ENCODE measurements at regions not wholly inside any gene's neighbourhood (a gene's known extent, or its start where the extent isn't known, plus 50 kb on each side); places are given as distances from the start of the nearest gene placed in this dataset.
"Not testable (repeated sequence)": the region's sequence is repeated elsewhere in the genome, so short reads cannot be mapped to it uniquely, and the experiment has no call there.

GRCh38 chr5:130436430-130436829, 532.2 kb downstream of the CHSY3 start:
- DNase-seq: no peak

DNA sequence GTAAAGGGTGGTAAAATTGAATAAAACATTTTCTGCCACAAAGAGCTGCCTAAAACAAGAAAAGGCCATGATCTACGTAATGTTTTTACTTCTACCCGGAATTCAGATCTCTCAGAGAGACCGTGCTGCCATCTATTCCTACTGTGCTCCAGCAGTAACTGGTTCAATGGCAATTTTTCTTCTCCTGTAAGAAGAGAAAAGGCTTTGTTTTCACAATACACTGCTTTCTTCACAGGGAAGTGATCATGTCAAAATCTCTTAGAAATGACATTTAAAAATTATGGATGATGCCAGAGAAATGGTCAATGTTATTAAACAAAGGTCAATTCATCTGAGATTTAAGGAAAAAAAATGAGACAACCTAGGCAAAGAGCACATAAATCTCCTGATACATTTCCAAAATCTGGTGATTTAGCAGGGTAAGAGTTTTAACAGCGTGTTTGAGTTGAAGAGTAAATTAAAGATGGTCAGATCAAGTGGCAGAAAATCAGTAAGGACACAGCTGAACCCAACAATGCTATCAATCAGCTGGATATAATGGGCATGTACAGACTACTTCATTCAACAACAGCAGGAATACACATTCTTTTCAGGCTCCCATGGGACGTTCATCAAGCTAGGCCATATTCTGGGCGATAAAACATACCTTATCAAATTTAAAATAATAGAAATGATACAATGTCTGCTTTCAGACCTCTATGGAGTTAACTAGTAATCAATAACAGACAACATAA, 523.1 kb downstream of the CHSY3 start:
- DNase-seq: no peak

DNA sequence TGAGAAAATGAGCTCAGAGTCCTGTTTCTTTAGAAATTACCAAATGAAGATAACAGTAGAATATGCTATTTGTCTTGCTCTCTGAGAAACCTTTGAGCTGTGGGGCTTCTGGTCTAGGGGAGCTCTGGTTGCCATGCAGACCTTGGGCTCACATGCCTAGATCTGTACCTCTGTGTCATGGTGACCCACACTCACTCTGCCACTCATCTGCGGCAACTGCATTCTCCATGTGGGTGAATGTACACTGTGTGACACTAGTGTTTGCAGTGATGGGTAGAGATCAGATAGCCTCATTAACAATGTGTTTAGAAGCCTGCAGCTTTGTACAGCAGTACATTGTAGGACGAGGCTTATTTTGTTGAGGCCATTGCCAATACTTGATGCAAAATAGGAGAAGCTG, 521.2 kb downstream of the CHSY3 start:
- no peak for DNase-seq

GRCh38 chr5:130424341-130424740, 520.1 kb downstream of the CHSY3 start:
- no peak for DNase-seq

DNA sequence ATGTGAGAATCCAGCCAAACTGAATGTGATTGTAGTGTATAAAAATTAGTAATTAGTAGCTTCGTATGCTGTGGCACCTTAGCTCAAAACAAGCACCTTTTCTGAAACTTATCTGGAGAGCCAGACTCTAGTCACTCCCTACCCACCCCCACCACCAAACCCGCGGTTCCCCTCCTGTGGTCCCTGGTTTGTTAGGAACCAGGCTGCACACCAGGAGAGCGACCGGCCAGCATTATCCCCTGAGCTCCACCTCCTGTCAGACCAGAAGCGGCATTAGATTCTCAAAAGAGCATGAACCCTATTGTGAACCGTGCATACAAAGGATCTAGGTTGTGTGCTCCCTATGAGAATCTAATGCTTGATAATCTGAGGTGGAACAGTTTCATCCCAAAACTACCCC, 498.6 kb downstream of the CHSY3 start:
- DNase-seq: no peak

GRCh38 chr5:130400091-130400490, 495.8 kb downstream of the CHSY3 start:
- peak; percentile 6 for DNase-seq

- no peak for DNase-seq
Measured at GRCh38 chr5:130398825-130399224, 494.6 kb downstream of the CHSY3 start.

- DNase-seq: not testable (repeated sequence)
Measured at GRCh38 chr5:130397727-130398126, 493.5 kb downstream of the CHSY3 start.

GRCh38 chr5:130397132-130397531, 492.9 kb downstream of the CHSY3 start:
- DNase-seq: no peak

- not testable (repeated sequence) for DNase-seq
Measured at GRCh38 chr5:130391727-130392264, 487.5 kb downstream of the CHSY3 start.

GRCh38 chr5:130386155-130386554, 481.9 kb downstream of the CHSY3 start:
- DNase-seq: no peak

DNA sequence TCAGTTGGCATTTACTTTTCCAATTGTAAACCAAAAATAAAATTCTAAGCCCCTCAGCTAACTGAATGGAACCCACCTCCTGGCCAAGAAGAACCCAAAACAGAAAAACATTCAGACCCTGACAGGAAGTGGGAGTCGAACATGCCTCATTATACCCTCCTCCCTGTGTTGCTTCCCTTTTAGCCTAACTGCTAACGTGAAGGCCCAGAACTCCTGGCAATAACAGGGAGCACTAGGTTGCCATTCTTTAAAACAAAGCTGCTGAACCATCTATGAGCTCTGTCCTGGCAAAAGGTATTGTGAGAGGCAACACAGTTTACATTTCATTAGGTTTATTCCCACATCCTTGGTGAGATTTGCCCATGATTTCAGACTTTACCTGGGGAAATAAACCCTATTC, 481.4 kb downstream of the CHSY3 start:
- no peak for DNase-seq

GRCh38 chr5:130365956-130366355, 461.7 kb downstream of the CHSY3 start:
- peak; percentile 19 for DNase-seq

DNA sequence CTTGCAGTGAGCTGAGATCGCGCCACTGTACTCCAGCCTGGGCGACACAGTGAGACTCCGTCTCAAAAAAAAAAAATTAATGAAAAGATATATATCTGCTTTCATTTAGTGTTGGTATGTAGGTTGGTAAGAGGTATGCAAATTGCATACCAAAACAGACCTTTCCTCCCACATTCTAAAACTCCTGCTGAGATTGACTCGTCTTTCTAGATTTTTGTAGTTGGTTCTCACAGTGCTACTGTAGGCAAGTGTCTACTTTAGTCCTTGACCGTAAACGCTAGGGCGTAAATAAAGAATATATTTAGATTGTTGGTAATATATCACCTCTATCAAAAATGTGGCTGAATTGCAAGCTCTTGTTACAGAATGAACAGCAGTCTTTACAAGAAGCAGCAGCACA, 445.9 kb downstream of the CHSY3 start:
- no peak for DNase-seq

DNA sequence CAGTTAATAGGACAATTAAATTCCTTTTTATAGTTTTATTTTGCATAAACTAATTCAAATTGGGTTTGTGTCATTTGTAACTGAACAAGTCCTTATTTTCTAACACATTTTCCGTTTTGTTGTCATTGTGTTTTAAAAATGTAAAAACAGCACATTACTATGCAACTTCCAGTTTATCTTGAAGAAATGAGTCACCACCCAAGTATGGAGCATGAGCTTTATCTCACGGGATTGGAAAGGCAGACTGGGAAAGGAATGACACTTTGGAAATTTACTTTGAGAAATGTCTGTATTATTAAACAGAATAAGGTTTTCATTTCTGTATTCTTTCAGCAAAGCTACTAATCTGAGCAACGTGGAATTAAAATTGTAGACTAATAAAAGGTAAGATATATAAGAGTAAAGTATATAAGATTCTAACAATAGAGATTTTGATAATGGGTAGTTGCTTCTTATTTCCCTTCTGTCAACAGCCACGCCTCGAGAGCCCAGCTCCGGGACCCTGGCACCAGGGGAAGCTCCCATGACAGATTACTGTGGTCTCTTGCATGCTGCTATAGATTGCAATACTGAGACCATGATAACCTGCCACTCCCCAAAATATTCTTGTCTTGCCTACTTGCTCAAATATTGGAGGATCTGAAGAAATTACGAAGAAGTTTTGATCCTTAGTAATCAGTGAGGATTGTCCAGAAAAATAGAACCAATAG, 433.1 kb downstream of the CHSY3 start:
- peak; percentile 46 for DNase-seq

GRCh38 chr5:130335117-130335516, 430.9 kb downstream of the CHSY3 start:
- DNase-seq: peak; percentile 29

- peak; percentile 57 for DNase-seq
Measured at GRCh38 chr5:130333089-130333488, 428.8 kb downstream of the CHSY3 start.

DNA sequence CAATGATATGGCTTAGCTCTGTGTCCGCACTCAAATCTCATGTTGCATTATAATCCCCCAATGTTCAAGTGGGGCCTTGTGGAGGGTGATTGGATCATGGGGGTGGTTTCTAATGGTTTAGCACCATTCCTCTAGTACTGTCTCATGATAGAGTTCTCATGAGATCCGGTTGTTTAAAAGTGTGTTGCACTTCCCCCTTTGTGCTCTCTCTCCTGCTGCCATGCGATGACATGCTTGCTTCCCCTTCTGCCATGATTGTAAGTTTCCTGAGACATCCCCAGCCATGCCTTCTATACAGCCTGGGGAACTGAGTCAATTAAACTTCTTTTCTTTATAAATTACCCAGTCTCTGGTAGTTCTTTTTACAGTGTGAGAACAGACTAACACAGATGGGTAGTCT, 427.1 kb downstream of the CHSY3 start:
- DNase-seq: no peak

GRCh38 chr5:130324953-130325671, 420.8 kb downstream of the CHSY3 start:
- DNase-seq: no peak

- peak; percentile 63 for DNase-seq
Measured at GRCh38 chr5:130323804-130324454, 419.7 kb downstream of the CHSY3 start.

- no peak for DNase-seq
Measured at GRCh38 chr5:130321931-130322330, 417.7 kb downstream of the CHSY3 start.

DNA sequence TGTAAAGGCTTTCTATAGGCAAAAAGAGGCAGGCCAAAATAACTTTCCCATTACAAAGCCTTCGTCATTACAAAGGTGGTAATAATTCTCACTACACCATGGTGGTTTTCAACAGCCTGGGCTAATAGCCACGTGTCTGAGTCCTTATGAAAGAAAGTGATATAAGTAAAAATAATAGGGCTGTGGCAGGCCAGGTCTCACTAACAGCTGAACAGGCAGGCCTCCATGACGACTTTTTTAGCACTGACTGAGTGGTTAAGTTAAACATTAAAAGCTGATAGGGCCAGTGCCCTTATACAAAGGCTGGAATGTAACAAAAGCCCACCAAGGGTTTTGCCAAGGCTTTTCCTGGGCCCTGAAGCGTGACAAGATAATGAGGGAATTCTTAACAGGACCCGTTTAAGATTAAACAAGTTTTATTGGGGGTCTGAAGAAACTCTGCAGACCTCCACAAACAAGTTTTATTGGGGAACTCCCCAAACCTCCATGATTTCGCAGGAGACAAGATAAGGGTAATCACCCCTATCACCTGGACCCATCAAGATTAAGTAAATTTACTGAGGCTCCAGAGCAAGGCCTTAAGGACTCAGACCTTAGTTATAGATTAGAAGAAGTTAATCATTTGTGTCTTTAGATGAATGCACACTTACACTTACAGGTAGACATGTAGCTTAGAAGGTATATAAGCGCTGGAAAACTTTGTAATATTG, 412.9 kb downstream of the CHSY3 start:
- no peak for DNase-seq

Data from dermis blood vessel endothelial cell (primary cell).